Fibroblast of mammary gland (primary cell): ENCODE measurements at regions not wholly inside any gene's neighbourhood (a gene's known extent, or its start where the extent isn't known, plus 50 kb on each side); places are given as distances from the start of the nearest gene placed in this dataset.

Source experiments
- DNase-seq: peaks from one replicate; pipeline ENCODE4 v3.0.0-alpha.2; 2010; ENCODE audit warnings: low read depth
- H3K4me3 ChIP-seq: 2 replicates; pipeline ENCODE4 v1.5.1; 2011; ENCODE audit warnings: low read depth, mild to moderate bottlenecking, low read length, moderate library complexity; ENCODE audit not compliant: control insufficient read depth
- TF ChIP-seq, protein P1 (sequence below): conservative IDR thresholded peaks from 2 replicates; pipeline ENCODE4 v1.5.1; 2011; ENCODE audit warnings: low read depth, low read length, inconsistent platforms; ENCODE audit not compliant: control insufficient read depth, insufficient read depth

DNA sequence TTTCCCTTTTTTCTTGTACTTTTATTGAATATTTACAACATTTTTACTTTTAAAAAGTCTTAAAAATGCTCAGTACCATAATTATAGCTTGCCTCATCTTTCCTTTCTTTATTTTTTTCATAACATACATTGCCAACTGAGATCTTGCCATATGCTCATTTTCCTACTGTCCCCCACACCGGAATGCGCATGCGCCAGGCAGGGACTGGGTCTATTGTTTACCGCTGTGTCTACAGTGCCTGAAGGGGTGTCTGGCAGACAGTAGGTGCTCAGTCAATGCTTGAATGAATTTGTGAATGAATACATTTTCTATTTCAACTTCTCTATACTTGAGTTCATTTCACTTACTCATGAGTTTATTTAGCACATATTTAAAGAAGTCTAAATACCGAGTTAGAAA, 158.0 kb downstream of the CYP26B1 start:
- TF ChIP-seq, protein P1, sequence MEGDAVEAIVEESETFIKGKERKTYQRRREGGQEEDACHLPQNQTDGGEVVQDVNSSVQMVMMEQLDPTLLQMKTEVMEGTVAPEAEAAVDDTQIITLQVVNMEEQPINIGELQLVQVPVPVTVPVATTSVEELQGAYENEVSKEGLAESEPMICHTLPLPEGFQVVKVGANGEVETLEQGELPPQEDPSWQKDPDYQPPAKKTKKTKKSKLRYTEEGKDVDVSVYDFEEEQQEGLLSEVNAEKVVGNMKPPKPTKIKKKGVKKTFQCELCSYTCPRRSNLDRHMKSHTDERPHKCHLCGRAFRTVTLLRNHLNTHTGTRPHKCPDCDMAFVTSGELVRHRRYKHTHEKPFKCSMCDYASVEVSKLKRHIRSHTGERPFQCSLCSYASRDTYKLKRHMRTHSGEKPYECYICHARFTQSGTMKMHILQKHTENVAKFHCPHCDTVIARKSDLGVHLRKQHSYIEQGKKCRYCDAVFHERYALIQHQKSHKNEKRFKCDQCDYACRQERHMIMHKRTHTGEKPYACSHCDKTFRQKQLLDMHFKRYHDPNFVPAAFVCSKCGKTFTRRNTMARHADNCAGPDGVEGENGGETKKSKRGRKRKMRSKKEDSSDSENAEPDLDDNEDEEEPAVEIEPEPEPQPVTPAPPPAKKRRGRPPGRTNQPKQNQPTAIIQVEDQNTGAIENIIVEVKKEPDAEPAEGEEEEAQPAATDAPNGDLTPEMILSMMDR: no peak
- DNase-seq: no peak
- no peak overlapping the region for H3K4me3 ChIP-seq

DNA sequence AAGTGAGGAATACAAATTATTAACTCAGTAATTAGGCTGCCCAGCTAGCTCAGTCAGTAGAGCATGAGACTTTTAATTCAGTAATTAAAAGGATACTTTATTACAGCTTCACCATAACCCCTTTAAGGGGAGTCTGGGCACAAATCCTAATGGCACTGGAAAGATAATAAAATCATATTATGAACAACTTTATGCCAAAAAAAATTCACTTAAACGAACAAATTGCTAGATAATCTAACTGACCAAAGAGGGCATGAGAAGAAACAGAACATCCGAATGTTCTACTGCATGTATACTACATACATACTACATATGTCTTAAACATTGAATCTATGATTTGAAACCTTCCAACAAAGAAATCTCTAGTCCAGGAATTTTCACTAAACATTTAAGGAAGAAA, 159.5 kb downstream of the CYP26B1 start:
- DNase-seq: no peak
- no peak overlapping the region for H3K4me3 ChIP-seq
- TF ChIP-seq, protein P1: no peak

DNA sequence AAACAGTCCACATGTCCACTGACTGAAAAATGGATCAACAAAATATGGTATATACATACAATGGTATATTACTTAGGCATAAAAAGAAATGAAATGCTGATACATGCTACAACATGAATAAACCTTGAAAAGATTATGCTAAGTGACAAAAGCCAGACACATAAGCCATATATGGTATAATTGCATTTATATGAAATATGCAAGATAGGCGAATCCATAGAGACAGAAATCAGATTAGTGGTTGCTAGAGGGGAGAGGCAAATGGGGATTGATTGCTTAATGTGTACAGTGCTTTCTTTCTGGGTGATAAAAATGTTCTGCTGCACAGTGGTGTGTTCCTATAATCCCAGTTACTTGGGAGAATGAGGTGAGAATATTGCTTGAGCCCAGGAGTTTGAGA, 171.0 kb downstream of the CYP26B1 start:
- H3K4me3 ChIP-seq: no peak overlapping the region
- TF ChIP-seq, protein P1: no peak

DNA sequence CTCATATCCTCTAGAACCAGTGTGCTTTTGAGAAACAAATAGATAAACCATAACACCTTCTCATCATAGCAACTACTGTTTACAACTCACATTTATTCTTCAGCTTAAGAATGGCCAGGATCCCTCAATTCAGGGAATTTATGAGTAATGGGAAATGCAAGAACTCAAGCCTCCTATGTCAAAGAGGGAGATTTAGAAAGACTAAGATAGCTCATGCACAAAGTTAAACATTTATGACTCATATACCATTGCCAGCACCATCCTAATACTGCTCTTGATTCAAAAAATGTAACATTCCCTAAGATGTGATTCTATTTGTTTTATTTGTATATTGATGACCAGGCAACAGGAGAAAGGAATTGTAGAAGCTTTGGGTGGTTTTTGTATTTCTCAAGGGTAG, 172.8 kb downstream of the CYP26B1 start:
- peak; percentile 50 for DNase-seq
- H3K4me3 ChIP-seq: no peak overlapping the region
- TF ChIP-seq, protein P1: no peak

More for the DNA sequence above, 171.0 kb downstream of the CYP26B1 start:
- no peak for DNase-seq

DNA sequence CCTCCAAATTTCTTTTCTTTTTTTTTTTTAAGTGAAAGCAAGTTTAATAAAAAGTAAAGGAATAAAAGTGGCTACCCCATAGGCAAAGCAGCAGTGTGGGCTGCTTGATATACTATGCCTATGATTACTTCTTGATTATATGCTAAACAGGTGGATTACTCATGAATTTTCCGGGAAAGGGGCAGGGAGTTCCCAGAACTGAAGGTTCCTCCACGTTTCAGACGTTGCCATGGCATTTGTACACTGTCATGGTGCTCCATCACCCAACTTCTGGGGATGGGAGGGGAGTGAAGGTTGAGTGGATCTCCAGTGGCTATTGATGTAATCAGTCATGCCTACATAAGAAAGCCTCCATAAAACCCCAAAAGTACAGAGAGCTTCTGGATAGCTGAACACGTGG, 176.2 kb downstream of the CYP26B1 start:
- H3K4me3 ChIP-seq: no peak overlapping the region
- no peak for DNase-seq
- TF ChIP-seq, protein P1: no peak

DNA sequence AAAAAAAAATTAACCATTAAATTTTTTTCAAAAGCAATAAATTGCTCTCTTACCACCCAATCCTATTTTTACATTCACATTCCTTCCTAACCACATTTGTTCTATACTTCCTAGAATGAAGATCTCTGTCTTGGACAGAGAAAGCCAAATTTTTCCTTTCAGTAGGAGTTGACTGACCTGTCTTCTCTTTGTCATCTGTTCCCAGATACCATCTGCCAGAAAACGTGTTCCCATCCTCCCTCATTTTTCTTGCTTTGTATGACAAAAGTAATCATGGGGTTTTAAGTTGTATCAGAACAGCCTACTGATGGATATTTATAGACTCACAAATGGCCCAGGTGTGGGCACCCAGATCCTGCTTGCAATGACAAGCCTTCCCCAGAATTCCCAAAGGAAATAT, 182.1 kb downstream of the CYP26B1 start:
- no peak for DNase-seq
- TF ChIP-seq, protein P1: no peak
- H3K4me3 ChIP-seq: no peak overlapping the region
